ENCODE measurements at regions not wholly inside any gene's neighbourhood (a gene's known extent, or its start where the extent isn't known, plus 50 kb on each side); places are given as distances from the start of the nearest gene placed in this dataset.

- DNase-seq, result no peak
- ATAC-seq, result no peak
These were observed 383.1 kb upstream of the KLF4 start for GRCh38 chr9:107872457-107873192.

DNA sequence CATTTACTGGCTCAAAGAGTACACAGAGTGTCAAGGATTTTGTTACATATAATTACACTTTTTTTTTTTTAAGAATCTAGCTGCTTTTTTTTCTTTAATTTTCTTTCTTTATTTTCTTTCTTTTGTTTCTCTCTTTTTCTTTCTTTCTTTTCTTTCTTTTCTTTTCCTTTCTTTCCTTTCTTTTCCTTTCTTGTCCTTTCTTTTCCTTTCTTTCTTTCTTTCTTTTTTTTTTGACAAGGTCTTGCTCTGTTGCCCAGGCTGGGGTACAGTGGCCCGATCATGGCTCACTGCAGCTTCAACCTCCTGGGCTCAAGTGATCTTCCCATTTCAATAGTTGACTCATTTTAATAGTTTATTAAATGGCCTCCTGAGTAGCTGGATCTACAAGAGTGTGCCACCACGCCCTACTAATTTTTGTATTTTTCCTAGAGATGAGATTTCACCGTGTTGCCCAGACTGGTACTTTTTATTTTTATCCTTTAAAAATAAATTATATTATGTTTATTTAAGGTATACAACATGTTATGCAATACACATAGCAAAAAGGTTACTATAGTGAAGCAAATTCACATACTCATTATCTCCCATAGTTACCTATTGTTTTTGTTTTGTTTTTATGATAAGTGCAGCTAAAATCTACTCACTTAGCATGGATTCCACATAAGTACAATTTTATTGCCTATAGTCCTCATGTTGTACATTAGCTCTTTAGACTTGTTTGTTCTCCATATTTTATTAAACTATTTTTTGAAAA lies 381.5 kb upstream of the KLF4 start:
- ATAC-seq (no peak), DNase-seq (no peak)

GRCh38 chr9:107870221-107870620 lies 380.7 kb upstream of the KLF4 start:
- ATAC-seq, result no peak
- no peak for DNase-seq

GRCh38 chr9:107869111-107869510 lies 379.5 kb upstream of the KLF4 start:
- ATAC-seq (no peak), DNase-seq (no peak)

DNA sequence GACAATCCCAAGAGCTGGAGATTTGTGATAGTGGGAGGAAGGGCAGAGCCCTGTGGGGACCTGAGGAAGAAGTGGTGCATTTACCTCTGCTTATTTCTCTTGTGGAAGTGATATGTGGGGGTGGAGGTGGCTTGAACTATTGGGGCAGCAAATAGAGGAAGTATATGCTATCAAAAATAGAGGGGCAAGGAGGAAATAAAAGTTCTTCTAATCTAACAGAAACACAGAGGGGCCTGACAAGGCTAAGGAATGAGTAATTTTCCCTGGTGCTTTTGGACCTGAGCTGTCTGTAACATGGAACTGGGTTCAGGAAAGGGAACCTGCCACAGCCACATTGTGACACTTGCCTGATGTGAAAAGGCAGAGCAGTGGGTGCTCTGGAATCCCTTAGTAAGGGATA lies 378.6 kb upstream of the KLF4 start:
- DNase-seq, result no peak
- ATAC-seq, result no peak

DNA sequence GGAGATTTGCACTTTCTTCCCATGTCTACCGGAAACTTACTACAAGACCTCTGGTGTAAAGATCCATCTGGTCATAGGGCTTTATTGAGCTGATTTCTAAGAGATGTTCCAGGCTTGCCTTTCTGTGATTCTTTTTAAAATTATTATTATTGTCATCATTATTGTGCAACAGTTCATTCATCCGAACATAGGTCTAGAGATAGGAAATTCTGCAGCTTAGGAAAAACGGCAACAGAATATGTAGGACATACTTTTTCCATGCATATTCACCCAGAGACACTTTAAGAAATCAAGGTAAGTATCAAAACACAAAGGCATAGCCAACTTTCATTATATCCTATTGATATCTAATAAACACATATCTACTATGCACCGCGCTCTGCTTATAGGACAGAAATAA lies 378.2 kb upstream of the KLF4 start:
- DNase-seq (no peak), ATAC-seq (no peak)

- ATAC-seq (no peak), DNase-seq (no peak)
These were observed 377.2 kb upstream of the KLF4 start for GRCh38 chr9:107866711-107867311.

DNA sequence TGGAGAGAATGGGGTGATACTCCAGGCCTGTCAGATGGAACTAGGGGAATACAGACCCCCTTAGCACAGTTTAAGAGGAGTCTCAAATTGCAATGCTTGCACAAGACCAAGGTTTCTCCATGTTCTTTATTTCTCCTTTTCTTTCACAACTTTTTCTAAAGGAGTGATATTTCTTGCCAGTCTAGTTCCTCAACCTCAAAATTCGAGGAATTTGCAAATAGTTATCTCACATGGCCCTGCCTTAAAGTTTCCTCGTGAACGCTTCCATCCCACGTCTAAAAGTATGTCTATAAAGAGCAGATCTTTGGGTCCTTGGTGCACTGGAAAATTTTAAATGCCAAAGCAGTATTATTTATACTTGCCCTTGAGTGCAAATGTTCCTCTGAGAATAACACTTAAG lies 373.8 kb upstream of the KLF4 start:
- DNase-seq (no peak), ATAC-seq (no peak)

- no peak for DNase-seq
These were observed 373.3 kb upstream of the KLF4 start for GRCh38 chr9:107862881-107863280.

DNA sequence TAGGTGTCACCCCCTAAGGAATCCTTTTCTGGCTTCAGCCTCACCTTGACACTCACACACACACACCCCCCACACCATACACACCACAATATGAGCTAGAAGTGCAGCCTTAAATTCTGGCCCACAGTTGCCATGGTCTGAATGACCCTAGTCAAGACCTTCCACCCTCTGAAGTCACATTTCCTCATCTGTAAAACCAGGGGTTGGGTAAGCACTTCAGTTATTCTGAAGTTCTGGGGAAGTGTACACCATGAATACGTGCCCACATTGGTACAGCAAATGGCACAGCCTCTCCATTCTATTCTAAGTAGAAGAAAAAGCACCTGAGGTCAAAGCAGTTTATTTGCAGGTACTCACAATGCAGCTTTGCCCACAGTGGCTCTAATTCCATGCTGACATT lies 372.8 kb upstream of the KLF4 start:
- no peak for ATAC-seq
- DNase-seq, result no peak

More at GRCh38 chr9:107862881-107863280, 373.3 kb upstream of the KLF4 start:
- ATAC-seq, result no peak

DNA sequence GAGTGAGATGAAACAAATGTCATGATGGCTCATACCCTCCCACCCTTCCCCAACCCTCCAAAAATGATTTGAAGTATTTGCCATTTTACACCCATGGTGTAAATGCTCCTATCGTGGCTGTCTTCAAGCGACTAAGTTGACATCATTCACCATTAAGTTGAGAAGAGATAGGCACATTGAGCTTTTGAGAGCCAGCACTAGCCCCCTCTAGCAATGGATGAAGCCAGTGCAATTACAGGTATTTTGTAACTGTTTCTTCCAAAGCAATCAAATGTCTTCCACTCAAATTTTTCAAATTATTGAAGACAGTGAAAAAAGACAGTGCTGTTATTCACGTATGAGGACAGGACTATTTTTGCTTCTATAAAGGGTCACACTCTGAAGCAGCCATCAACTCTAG lies 371.5 kb upstream of the KLF4 start:
- DNase-seq, result no peak
- no peak for ATAC-seq

DNA sequence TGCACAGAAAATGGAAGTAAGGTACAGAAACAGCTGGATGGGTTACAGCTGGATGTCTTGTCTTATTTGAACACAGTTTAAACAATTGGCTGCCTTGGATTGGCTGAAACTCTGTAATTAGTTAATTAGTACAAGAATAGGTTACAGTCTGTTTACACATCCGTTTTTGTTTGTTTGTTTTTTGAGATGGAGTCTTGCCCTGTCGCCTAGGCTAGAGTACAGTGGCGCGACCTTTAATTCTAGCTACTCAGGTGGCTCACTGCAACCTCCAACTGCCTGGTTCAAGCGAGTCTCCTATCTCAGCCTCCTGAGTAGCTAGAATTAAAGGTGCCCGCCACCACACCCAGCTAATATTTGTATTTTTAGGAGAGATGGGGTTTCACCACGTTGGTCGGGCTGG lies 368.7 kb upstream of the KLF4 start:
- no peak for DNase-seq
- ATAC-seq, result no peak

GRCh38 chr9:107856633-107857032 lies 367.1 kb upstream of the KLF4 start:
- no peak for ATAC-seq
- DNase-seq, result no peak

- DNase-seq, result no peak
- no peak for ATAC-seq
These were observed 365.6 kb upstream of the KLF4 start for GRCh38 chr9:107855164-107855563.

- DNase-seq (no peak), ATAC-seq (no peak)
These were observed 363.9 kb upstream of the KLF4 start for GRCh38 chr9:107853461-107853860.

DNA sequence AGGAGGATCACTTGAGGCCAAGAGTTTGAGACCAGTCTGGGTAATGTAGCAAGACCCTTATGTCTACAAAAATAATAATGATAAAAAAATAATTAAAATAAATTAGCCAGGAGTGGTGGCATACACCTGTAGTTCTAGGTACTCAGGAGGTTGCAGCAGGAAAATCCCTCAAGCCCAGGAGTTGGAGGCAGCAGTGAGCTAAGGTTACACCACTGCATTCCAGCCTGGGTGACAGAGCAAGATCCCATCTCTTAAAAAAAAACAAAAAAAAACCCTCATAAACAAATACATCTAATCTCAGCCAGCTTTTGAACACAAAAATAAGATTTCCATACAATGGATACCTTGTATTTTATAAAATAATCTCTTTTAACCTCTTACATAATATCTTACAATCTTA lies 363.3 kb upstream of the KLF4 start:
- DNase-seq (no peak), ATAC-seq (no peak)

DNA sequence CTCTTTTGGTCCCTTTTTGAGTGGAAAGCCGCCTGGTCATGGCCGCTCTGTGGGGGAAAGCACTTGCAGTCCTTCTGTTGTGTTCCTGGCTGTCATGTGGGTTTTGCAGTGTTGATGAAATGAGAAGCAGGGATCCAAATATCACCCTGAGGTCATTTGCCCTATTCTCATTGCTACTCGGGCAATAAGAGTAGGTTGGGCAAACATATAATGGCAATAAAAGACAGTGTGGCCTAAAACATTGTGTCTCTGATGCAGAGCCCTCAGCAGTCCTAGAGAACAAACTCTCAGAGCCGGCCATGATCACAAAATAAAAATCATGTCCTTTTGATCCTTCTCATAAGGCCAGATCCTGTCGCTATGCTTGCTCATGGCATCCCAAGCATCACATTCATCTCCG lies 361.1 kb upstream of the KLF4 start:
- no peak for ATAC-seq
- DNase-seq, result no peak

DNA sequence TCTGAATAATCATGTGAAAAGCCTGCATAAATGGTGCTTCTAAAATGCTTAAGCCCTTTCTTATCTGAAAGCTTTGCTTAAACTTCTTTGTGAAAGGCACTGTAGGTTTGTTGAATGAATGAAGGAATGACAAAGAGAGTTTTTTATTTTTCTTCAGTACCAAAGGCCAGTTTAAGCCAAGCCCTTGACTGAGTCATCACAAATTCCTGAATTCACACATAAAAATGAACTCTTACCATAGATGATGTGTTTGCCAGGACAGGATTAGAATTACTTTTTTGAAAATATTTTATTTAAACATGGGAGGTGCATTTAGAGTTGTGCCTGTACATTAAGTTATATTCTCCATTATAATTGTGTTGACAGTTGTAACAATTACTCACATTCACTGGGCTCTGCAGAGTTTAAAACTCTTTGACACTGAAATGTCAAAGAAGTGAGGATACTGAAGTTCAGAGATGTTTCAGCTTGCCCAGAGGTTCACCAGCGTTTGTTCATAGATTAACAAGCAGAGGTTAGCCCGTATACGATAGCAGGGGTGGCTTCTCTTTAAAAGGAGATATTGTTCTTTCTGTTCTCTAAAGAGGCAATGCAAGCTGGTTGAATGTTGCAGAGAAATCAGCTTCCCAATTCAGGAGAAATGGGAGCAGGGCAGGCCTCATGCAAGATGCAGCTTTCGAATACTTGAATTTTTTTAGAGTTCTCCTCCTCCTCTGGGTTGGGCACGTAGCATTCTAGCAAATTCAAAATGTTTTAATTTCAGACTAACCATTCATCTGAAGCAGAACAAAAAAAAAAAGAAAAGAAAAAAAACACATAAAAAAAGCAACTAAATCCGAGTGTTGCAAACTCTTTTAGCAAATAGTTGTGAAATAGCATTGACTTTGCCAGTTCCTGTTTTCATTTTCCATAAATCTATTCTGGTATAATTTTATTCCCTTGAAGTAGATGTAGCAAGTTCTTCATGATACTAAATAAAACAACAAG lies 358.7 kb upstream of the KLF4 start:
- ATAC-seq (no peak), DNase-seq (no peak)

DNA sequence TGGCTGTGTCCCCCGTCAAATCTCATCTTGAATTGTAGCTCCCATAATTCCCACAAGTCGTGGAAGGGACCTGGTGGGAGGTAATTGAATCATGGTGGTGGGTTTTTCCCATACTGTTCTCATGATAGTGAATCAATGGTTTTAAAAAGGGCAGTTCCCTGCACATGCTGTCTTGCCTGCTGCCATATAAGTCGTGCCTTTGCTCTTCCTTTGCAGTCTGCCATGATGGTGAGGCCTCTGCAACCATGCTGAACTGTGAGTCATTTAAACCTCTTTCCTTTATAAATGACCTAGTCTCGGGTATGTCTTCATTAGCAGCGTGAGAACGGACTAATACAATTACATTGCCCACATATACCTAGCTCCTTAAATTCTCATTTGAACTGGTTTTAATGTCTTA lies 353.0 kb upstream of the KLF4 start:
- no peak for ATAC-seq

DNA sequence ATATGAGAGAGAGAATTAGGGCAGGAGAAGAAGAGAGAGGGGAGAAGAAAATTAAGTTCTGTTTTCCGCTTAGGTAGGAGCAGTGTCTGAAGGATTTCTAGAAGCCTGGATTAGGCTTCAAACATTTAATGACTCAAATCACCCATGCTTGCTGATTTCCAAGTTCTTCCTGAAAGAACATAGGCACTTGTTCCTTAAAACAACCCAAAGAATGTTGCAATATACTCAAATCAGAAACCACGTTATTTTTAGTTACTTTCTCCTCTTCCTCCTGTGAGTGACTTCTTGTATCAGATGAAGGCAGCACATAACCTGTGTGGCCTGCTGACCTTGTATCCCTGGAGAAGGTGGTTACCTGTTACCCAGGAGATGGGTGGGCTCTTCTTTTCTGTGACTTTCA lies 351.5 kb upstream of the KLF4 start:
- DNase-seq (no peak), ATAC-seq (no peak)

More for the DNA sequence above, 353.0 kb upstream of the KLF4 start:
- no peak for DNase-seq

DNA sequence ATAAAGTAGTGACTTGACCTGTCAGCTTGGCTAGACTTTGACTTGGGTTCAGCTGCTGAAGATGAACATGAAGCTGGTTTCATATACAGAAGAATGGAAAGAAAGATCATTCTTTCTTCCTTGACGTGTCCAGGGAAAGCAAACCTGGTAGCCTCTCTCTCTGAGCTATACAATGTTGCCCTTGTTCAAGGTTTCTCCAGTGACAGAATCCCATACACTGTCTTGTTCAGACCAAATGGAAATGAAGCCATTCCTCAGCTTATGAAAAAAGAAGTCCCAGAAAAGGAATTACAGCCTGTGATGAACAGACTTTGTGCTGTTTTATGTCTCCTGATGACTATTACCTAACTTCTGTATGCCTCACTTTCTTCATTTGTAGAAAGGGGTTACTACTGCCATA lies 349.8 kb upstream of the KLF4 start:
- DNase-seq, result no peak
- no peak for ATAC-seq

GRCh38 chr9:107838766-107839165 lies 349.2 kb upstream of the KLF4 start:
- DNase-seq, result no peak
- no peak for ATAC-seq

Data from stimulated activated naive CD8-positive, alpha-beta T cell treated with anti-CD3 and anti-CD28 coated beads, Interleukin-15, Interleukin-2, amounts not matched to agents 100 U/mL and 50 U/mL, for 24 hours (primary cell).